IPS DF 19.7 (cell line): ENCODE measurements at regions not wholly inside any gene's neighbourhood (a gene's known extent, or its start where the extent isn't known, plus 50 kb on each side); places are given as distances from the start of the nearest gene placed in this dataset.

Source experiments
- DNase-seq: peaks from one replicate; pipeline ENCODE4 v3.0.0-alpha.2; 2013; ENCODE audit warnings: low read depth, low spot score

GRCh38 chr12:85639834-85640233 lies 196.4 kb downstream of the RASSF9 start:
- no peak for DNase-seq

DNA sequence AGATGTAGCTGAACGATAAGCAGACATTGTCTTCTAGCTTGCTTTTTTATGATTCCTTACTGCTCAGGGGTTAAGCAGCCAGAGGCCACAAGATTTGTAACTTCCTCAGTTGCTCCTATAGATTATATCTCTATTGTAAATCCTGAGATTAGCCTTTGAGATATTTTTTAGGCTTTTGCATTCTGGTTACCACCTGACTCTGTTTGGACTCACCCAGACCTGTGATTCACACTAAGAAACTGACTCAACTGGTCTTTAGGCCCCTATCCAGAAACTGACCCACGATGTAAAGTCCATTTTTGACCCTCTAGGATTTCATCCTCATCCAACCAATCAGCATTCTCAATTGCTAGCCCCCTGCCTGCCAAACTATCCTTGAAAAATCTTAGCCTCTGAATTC lies 194.4 kb downstream of the RASSF9 start:
- DNase-seq = no peak

GRCh38 chr12:85642288-85642687 lies 193.9 kb downstream of the RASSF9 start:
- DNase-seq = no peak

DNA sequence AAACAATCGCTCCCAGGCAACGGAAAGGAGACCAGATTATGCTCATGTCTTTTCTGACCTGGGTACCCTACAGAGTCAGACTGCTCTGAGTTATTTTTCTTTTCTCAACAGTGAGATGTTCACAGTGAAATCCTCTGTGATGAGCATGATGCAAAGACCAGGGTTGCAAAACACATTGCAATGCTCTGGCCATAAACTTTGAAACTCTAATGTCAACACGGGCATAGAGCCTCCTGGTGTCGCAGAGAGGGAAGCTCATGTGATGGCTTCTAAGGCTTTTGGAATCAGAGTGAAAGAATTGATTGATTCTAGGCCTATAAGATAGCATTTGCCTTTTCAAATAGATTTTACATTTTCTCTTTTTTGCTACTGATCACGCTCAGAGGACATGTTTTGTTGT lies 193.4 kb downstream of the RASSF9 start:
- no peak for DNase-seq

DNA sequence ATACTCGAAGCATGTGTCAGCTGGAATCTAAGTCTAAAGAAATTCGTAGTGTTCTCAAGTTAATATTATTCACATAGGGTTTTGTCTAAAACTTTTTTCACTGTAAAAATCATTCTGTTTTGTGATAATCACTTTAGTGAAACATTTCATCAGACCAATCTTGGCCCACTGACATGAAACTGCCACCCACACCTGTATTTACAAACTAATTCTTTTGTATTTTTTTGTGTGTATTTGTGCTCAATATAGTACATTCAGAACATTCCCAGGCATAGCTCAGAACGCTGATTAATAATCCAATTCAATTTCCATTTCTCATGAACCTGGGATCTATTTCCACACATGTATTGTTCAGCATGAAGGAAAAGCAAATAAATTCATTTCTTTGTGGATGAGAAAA lies 191.7 kb downstream of the RASSF9 start:
- no peak for DNase-seq

DNA sequence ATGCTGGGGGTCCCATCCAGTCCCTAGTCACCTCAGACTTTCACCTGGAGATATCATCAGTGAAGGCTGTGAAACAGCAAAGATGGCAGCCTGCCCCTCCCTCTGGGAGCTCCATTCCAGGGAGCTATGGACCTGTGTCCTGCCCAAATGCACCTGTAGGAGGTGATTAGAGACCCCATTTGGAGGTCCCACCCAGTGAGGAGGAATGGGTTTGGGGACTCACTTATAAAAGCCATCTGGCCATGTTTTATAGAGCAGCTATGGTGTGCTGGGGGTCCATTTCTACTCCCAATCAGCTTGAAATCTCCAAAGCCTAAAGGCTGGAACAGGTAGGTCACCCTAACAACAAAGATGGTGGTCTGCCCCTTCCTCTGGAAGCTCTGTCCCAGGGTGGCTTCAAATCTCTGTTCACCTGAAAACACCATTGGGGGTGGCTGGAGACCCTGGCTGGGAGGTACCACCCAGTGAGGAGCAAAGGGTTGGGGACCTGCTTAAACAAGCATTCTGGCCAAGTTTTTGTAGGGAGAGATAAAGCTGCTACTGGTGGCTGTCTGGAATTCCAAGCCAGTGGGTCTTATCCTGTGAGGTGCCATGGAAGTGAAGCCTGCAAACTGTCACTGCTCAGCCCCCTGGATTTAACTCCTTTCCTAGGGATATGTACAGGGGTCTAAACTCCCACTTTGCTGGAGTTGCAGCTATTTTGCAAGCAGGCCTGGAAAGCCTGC lies 182.3 kb downstream of the RASSF9 start:
- DNase-seq = no peak

GRCh38 chr12:85654456-85654840 lies 181.8 kb downstream of the RASSF9 start:
- no peak for DNase-seq

DNA sequence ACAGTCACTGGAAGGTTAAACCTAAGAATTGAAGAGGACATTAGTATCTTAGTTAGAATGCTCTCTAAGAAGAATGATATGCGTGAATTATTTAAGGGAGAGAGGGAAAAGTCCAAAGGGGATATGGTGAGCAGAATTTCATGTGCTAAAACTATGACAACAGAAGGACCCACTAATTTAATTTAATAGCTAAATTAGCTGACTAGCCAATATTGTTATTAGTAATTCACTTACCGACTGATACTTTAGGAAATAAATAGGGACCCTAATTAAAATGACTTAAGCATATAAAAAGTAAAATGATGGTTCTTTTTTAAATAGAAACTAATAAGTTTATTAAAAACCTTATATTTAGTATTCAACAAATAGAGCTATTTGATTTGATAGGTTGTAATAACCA lies 179.6 kb downstream of the RASSF9 start:
- no peak for DNase-seq

DNA sequence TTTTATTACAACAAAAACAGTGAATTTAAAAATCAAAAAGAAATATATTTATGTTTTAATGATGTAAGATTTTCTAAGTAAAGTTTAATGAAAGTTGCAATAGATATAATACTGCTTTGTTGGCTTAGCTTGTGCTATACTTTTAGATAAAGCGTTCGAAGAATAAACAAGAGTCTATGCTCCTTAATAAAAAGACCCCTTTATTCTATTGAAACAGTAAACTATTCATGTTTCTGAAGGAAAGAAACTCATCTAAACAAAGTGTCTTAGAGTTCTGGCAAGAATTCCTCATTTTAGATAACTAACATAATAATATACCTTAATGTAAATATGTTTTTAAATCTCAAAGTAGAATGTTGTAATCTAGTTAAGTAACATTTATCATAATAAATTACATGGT lies 179.0 kb downstream of the RASSF9 start:
- no peak for DNase-seq

GRCh38 chr12:85657836-85658630 lies 178.2 kb downstream of the RASSF9 start:
- no peak for DNase-seq

GRCh38 chr12:85659754-85660530 lies 176.3 kb downstream of the RASSF9 start:
- DNase-seq = no peak

DNA sequence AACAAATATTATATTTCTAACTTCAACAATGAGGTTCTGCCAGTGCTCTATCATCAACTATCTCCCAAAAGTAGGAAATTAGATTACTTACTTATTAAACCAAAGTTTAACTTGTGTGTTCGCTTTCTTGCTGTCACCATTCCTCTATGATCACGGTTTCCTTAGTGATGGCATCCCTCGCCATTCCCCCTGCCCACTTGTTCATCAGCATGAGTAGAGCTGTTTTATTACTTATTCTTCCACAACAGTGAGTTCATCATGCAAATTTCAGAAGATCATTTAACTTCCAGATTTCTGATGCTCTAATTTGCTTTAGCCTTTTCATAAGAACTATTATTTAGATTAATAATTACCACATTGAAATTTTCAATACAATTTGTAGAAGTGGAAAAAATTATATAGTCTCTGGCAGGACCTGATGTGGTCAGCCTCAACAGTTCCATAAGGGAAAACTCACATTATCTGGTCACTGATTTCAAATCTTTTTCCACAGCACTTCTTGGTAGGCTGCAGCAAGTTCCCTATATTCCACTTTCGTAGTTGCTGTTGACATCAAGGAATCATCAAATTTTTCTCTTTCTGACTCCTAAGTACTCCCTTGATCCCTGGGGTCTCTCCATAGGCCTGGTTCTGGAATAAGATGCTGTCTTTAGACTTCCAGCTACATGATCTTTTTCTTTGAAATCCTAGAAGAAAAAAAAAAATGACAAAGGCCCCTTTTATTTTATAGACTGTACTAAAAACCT lies 174.6 kb downstream of the RASSF9 start:
- no peak for DNase-seq

DNA sequence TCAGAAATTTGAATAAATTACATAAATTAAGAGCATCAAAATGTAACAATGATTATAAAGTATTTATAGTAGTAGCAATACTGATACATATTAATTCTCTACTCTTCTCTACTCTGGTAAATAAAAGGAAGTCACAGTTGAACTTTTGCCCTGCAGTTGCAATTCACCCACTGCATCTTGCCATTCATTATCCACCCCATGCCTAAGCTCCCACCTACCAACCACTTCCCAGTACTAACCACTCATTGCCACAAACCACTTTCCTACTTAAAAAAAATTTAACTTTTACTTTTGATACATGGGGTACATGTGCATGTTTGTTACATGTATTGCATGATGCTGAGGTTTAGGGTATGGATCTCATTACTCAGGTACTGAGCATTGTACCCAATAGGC lies 174.0 kb downstream of the RASSF9 start:
- no peak for DNase-seq

DNA sequence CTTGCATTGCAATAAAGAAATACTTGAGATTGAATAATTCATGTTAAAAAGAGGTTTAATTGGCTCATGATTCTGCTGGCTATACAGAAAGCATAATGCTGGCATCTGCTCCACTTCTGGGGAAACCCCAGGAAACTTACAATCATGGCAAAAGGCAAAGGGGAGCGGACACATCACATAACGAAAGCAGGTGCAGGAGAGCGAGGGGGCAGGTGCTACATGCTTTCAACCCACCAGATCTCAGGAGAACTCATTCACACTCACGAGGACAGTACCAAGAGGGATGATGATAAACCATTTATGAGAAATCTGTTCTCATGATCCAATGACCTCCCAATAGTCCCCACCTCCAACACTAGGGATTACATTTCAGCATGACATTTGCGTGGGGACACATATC lies 172.6 kb downstream of the RASSF9 start:
- DNase-seq = no peak

- DNase-seq = no peak
Observed at GRCh38 chr12:85664429-85664828, 171.8 kb downstream of the RASSF9 start.

GRCh38 chr12:85669911-85670310 lies 166.3 kb downstream of the RASSF9 start:
- no peak for DNase-seq

- no peak for DNase-seq
Observed at GRCh38 chr12:85672436-85672835, 163.8 kb downstream of the RASSF9 start.

DNA sequence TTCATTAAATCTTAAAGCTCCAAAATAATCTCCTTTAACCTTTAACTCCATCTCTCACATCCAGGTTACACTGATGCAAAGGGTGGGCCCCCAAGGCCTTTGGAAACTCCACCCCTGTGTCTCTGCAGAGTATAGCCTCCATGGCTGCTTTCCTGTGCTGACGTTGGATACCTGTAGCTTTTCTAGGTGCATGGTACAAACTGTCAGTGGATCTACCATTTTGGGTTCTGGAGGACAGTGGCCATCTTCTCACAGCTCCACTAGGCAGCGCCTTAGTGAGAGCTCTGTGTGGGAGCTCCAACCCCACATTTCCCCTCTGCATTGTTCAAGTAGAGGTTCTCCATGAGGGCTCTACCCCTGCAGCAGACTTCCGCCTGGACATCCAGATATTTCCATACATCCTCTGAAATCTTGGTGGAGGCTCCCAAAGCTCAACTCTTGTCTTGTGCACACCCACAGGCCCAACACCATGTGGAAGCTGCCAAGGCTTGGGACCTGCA lies 162.2 kb downstream of the RASSF9 start:
- DNase-seq = no peak

DNA sequence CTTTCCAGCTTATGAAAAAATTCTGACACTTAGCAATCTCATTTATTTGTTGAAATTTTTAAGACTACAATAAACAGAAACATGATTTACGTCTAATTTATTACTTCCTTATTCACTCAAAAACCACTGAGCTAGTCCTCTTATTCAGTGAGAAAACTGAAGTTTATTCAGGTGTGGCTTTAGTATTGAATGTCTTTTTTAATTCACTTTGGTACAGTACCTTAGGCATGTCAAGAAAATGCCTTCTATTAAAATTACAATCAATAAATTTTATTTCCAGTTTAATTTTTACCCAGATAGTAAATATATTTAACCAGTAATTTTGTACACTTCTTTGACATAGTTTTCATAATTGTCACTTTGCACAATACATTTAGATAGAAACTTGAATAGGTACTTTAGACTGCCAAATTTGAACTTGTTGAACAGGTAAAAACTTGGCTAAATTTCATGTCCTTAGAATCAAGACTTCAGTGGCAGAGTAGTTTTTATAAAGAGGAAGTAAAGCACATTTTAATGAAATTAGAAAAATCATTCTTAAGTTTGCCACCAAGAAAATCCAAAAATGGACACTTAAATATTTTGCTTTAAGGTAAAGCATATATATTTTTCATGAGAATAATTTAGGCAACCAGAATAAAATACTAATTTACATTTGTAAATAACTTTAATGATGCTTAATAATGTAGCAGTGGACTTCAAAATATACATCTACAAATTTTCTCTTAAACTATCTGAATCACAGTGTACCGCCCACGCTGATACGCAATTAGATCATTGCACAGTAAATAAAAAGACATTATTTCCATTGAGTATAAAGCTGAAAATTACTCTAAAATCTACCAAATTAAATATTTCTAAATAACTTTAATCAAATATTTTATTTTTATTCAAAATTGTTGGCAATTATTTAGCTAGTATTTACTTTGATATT lies 159.1 kb downstream of the RASSF9 start:
- DNase-seq = no peak

DNA sequence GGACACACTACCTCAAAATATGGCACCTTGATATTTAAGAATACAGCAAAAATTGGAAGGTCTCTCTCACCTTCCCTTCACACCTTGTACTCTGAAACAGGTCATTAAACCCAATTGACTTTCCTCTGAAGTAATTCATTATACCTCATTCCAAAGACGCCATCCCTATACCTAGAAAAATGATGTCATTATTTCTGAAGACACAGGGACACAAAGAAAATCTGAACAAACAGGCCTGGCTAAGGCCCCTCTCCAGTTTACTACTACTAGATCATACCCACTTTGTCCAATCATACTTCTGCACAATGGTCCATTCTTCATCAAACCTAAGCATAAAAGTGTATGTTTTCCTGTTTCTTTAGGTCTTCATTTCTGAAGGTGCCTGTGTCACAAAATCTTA lies 156.9 kb downstream of the RASSF9 start:
- no peak for DNase-seq

GRCh38 chr12:85680881-85681280 lies 155.3 kb downstream of the RASSF9 start:
- DNase-seq = no peak
